PC-9 (cell line): ENCODE measurements at regions not wholly inside any gene's neighbourhood (a gene's known extent, or its start where the extent isn't known, plus 50 kb on each side); places are given as distances from the start of the nearest gene placed in this dataset.

Experiments used
- BruUV-seq: library from RNA; stranded (reverse); fragments of 400-500 nt; replicated peaks from 2 replicates; lab custom pipeline; 2021; lab: Mats Ljungman, UMichigan
- CTCF ChIA-PET: fragments of 300-600 bp; sonication (Branson Sonifier 250); formaldehyde crosslinking; loops from one replicate; lab custom pipeline; 2022; ENCODE audit warnings: antibody characterized with exemption; lab: Charles Lee
- POLR2A ChIA-PET: fragments of 300-600 bp; sonication (Branson Sonifier 250); formaldehyde crosslinking; loops from one replicate; lab custom pipeline; 2022; ENCODE audit warnings: antibody characterized with exemption; ENCODE audit not compliant: unreplicated experiment; lab: Charles Lee
- DNase-seq, 2 experiments: peaks; one replicate each; pipeline versions ENCODE4 v3.0.0 to v3.0.0-alpha.2; 2015 to 2022; ENCODE audit warnings: mixed read lengths in 1 of 2
- H2AFZ ChIP-seq: fragments of 200-600 bp; sonication (generic); 2 replicates; pipeline ENCODE4 v1.8.1; 2017; ENCODE audit warnings: antibody characterized with exemption
- H3F3A ChIP-seq: fragments of 200-600 bp; sonication (generic); 2 replicates; pipeline ENCODE4 v1.8.1; 2017; ENCODE audit warnings: antibody characterized with exemption, mild to moderate bottlenecking, low read depth; ENCODE audit not compliant: insufficient read depth
- H3K27ac ChIP-seq: fragments of 200-600 bp; sonication (generic); 2 replicates; pipeline ENCODE4 v1.6.1; 2016; ENCODE audit warnings: mixed run types
- H3K27me3 ChIP-seq: fragments of 200-600 bp; sonication (generic); 2 replicates; pipeline ENCODE4 v1.6.1; 2016; ENCODE audit warnings: low read depth, mixed run types; ENCODE audit not compliant: insufficient read depth
- H3K36me3 ChIP-seq: fragments of 200-600 bp; sonication (generic); 2 replicates; pipeline ENCODE4 v1.6.1; 2016; ENCODE audit warnings: low read depth, mixed run types
- H3K4me1 ChIP-seq: fragments of 200-600 bp; sonication (generic); replicated peaks from 2 replicates; pipeline ENCODE4 v1.6.1; 2016; ENCODE audit warnings: mixed run types; ENCODE audit not compliant: insufficient read depth
- H3K4me2 ChIP-seq: fragments of 200-600 bp; sonication (generic); 2 replicates; pipeline ENCODE4 v1.6.1; 2017; ENCODE audit warnings: mixed run types
- H3K4me3 ChIP-seq: fragments of 200-600 bp; sonication (generic); 2 replicates; pipeline ENCODE4 v1.6.1; 2016; ENCODE audit warnings: mixed run types
- H3K79me2 ChIP-seq: fragments of 200-600 bp; sonication (generic); 2 replicates; pipeline ENCODE4 v1.6.1; 2017; ENCODE audit warnings: low read depth, mixed run types
- H3K9me2 ChIP-seq: fragments of 200-600 bp; sonication (generic); 2 replicates; pipeline ENCODE4 v1.8.1; 2017; ENCODE audit warnings: mild to moderate bottlenecking; ENCODE audit not compliant: insufficient read depth
- H3K9me3 ChIP-seq: fragments of 200-600 bp; sonication (generic); 2 replicates; pipeline ENCODE4 v1.8.1; 2016; ENCODE audit warnings: low read depth; ENCODE audit not compliant: insufficient read depth
- H4K20me1 ChIP-seq: fragments of 200-600 bp; sonication (generic); 2 replicates; pipeline ENCODE4 v1.8.1; 2017; ENCODE audit not compliant: insufficient read depth
- CTCF ChIP-seq: fragments of 200-600 bp; sonication (generic); conservative IDR thresholded peaks from 2 replicates; pipeline ENCODE4 v1.6.1; 2017; ENCODE audit warnings: mixed run types, antibody characterized with exemption, mild to moderate bottlenecking, moderate library complexity
- EZH2 ChIP-seq: fragments of 200-600 bp; sonication (generic); IDR thresholded peaks from 2 replicates; pipeline ENCODE4 v1.8.0; 2017; ENCODE audit warnings: antibody characterized with exemption, low read depth
- intact Hi-C: fragments of 100-400 bp; cut with micrococcal nuclease; formaldehyde crosslinking; loops from one replicate; pipeline ENCODE4 v1.10.0; 2022; ENCODE audit not compliant: unreplicated experiment

- Histone ChIP-seq H2AFZ (no peak overlapping the region), H3K4me2 (no peak overlapping the region), H3K79me2 (no peaks in the 10 kb centered on the region), H3K4me3 (no peak overlapping the region), H3K9me2 (no peaks in the 10 kb centered on the region), H3K36me3 (no peaks in the 10 kb centered on the region), H3K4me1 (no peaks in the 10 kb centered on the region), H4K20me1 (no peaks in the 10 kb centered on the region), H3K27ac (no peak overlapping the region), H3F3A (no peaks in the 10 kb centered on the region), H3K9me3 (no peaks in the 10 kb centered on the region), H3K27me3 (peaks cover 22% of the 10 kb centered on the region)
- no peak for DNase-seq
- no peak for TF ChIP-seq EZH2
- no peak for TF ChIP-seq CTCF
- no TSS peak for BruUV-seq
- ChIA-PET CTCF (no interaction called here), POLR2A (no interaction called here)
- intact Hi-C loops = no loop called here
Measured at GRCh38 chr5:3809455-3809854, 213.8 kb downstream of the IRX1 start.

GRCh38 chr5:3811116-3811515 is 215.5 kb downstream of the IRX1 start:
- intact Hi-C loops = no loop called here
- CTCF ChIA-PET = no interaction called here
- no peaks in the 10 kb centered on the region for H3K79me2 ChIP-seq
- POLR2A ChIA-PET = no interaction called here
- H3K4me2 ChIP-seq = no peak overlapping the region
- H3K9me3 ChIP-seq = no peaks in the 10 kb centered on the region
- no peak overlapping the region for H3K27ac ChIP-seq
- no peaks in the 10 kb centered on the region for H3K9me2 ChIP-seq
- H3K36me3 ChIP-seq = no peaks in the 10 kb centered on the region
- peaks cover 9% of the 10 kb centered on the region for H3K27me3 ChIP-seq
- H2AFZ ChIP-seq = no peak overlapping the region
- no TSS peak for BruUV-seq
- no peak for DNase-seq
- no peaks in the 10 kb centered on the region for H3K4me1 ChIP-seq
- no peak for TF ChIP-seq CTCF
- H3F3A ChIP-seq = no peaks in the 10 kb centered on the region
- no peaks in the 10 kb centered on the region for H4K20me1 ChIP-seq
- no peak overlapping the region for H3K4me3 ChIP-seq

GRCh38 chr5:3818624-3819023 is 223.0 kb downstream of the IRX1 start:
- TF ChIP-seq EZH2 (no peak), CTCF (no peak)
- no peaks in the 10 kb centered on the region for H3K79me2 ChIP-seq
- no peak overlapping the region for H2AFZ ChIP-seq
- H3K9me2 ChIP-seq = no peaks in the 10 kb centered on the region
- no peaks in the 10 kb centered on the region for H3K4me1 ChIP-seq
- H3K36me3 ChIP-seq = no peaks in the 10 kb centered on the region
- no peak overlapping the region for H3K4me3 ChIP-seq
- ChIA-PET POLR2A (no interaction called here), CTCF (no interaction called here)
- H3F3A ChIP-seq = no peaks in the 10 kb centered on the region
- intact Hi-C loops = no loop called here
- no peak overlapping the region for H3K27ac ChIP-seq
- DNase-seq = no peak
- H3K9me3 ChIP-seq = no peaks in the 10 kb centered on the region
- no peaks in the 10 kb centered on the region for H4K20me1 ChIP-seq
- H3K4me2 ChIP-seq = no peak overlapping the region
- peaks cover 36% of the 10 kb centered on the region for H3K27me3 ChIP-seq
- no TSS peak for BruUV-seq
